ENCODE measurements at regions not wholly inside any gene's neighbourhood (a gene's known extent, or its start where the extent isn't known, plus 50 kb on each side); places are given as distances from the start of the nearest gene placed in this dataset.

- no peak overlapping the region for H3K4me2 ChIP-seq
- H3K4me3 ChIP-seq, result no peak overlapping the region
- H3K27me3 ChIP-seq, result peaks cover 83 to 95% (median 93%) of the 10 kb centered on the region in 11 experiments
- H3K9ac ChIP-seq, result no peak overlapping the region
- H3K4me1 ChIP-seq, result no peaks in the 10 kb centered on the region
- H4K20me1 ChIP-seq, result no peaks in the 10 kb centered on the region; a peak in 3 of 22 replicates
- TF ChIP-seq Cebpa-rat (IDR thresholded peaks at IDR 0.05), result no peak
- H3K9me3 ChIP-seq (replicated peaks in 1 of 11), result peaks cover 0 to 17% (median 5%) of the 10 kb centered on the region in 11 experiments; a peak in 6 of 22 replicates
- no peak overlapping the region for H3K27ac ChIP-seq
- H3K36me3 ChIP-seq, result no peaks in the 10 kb centered on the region
Observed at GRCh38 chrX:49773993-49774392, 55.1 kb upstream of the PAGE4 start.

DNA sequence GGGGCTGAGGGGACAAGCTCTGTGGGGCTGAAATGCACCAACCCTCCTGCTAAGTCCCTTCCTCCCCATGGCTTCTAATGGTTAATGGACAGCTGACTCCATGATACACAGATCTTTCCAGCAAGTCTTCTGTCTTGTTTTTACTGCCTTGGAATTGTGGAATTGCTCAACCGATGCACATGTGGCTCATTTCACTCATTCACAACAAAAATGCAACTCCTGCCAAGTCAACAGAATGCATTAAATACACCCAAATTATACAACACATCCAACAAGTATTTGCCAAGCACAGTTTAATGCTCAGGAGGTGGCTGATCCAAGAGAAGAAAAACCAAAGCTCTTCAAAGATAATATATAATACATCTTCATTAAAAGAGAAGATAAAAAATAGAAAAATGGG is 61.9 kb upstream of the PAGE4 start:
- H3K36me3 ChIP-seq, result no peaks in the 10 kb centered on the region
- H3K4me1 ChIP-seq, result no peaks in the 10 kb centered on the region
- TF ChIP-seq Cebpa-rat (IDR thresholded peaks at IDR 0.05), result no peak
- H3K27me3 ChIP-seq, result peaks cover 85 to 100% (median 96%) of the 10 kb centered on the region in 11 experiments
- no peak overlapping the region for H3K9ac ChIP-seq
- H3K4me3 ChIP-seq, result no peak overlapping the region
- no peak overlapping the region for H3K27ac ChIP-seq
- H3K4me2 ChIP-seq, result no peak overlapping the region
- H3K9me3 ChIP-seq (replicated peaks in 1 of 11), result peaks cover 0 to 17% (median 5%) of the 10 kb centered on the region in 11 experiments; a peak in 5 of 22 replicates
- H4K20me1 ChIP-seq, result no peaks in the 10 kb centered on the region; a peak in 1 of 22 replicates

DNA sequence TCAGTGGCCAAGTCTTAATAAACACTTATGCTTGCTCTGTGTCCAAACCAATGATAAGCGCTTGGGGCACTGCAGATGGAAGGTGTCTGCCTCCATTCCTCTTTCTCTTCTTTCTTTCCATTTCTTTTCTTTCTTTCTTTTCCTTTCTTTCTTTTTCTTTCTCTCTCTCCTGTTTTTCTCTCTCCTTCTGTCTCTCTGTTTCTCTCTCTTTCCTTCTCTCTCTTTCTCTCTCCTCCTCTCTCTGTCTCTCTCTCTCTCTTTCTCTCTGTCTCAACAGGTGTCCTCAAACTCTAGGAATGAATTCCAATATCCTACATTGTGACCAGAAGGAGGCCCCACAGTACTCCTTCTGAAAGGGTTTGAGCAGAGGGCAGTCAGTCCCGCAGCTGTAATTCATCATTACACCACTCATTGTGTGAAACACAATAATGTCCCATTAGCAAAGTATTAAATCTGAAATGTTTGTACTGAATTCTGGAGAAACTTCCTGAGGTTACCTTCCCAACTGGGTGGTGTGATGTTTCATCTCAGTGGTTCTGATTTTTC is 66.5 kb upstream of the PAGE1 start:
- H3K4me2 ChIP-seq, result no peak overlapping the region
- no peaks in the 10 kb centered on the region for H3K36me3 ChIP-seq
- no peak overlapping the region for H3K27ac ChIP-seq
- no peak for TF ChIP-seq Cebpa-rat (IDR thresholded peaks at IDR 0.05)
- H3K4me3 ChIP-seq, result no peak overlapping the region
- peaks cover 91 to 98% (median 96%) of the 10 kb centered on the region in 11 experiments for H3K27me3 ChIP-seq
- no peaks in the 10 kb centered on the region for H3K9me3 ChIP-seq (replicated peaks in 1 of 11)
- H4K20me1 ChIP-seq, result no peaks in the 10 kb centered on the region
- peaks cover 0 to 3% (median under 1%) of the 10 kb centered on the region in 10 experiments; a peak in 7 of 20 replicates for H3K4me1 ChIP-seq
- H3K9ac ChIP-seq, result no peak overlapping the region

DNA sequence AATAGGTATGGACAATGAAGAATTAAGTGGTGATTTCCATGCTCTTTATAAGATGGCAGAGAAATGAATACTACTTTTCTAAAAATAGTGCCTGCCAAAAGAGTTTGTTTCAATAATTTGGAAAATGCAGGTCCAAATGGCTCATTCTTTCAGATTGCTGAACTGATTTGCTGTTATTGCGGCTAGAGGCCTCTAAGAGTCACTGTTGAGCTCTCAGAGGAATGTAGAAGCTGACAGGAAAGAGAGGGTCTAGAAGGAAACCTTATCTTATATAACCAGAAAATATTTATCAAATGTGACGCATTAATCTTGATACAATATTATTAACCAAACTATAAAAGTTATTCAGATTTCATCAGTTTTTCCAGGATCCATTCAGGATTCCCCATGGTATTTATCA is 65.7 kb upstream of the PAGE1 start:
- no peak overlapping the region for H3K4me2 ChIP-seq
- H3K9me3 ChIP-seq (replicated peaks in 1 of 11), result no peaks in the 10 kb centered on the region
- H3K27ac ChIP-seq, result no peak overlapping the region
- peaks cover 2 to 9% (median 7%) of the 10 kb centered on the region in 10 experiments; a peak in 14 of 20 replicates for H3K4me1 ChIP-seq
- no peaks in the 10 kb centered on the region for H3K36me3 ChIP-seq
- no peaks in the 10 kb centered on the region for H4K20me1 ChIP-seq
- peaks cover 90 to 98% (median 96%) of the 10 kb centered on the region in 11 experiments for H3K27me3 ChIP-seq
- no peak overlapping the region for H3K9ac ChIP-seq
- no peak overlapping the region for H3K4me3 ChIP-seq
- no peak for TF ChIP-seq Cebpa-rat (IDR thresholded peaks at IDR 0.05)

DNA sequence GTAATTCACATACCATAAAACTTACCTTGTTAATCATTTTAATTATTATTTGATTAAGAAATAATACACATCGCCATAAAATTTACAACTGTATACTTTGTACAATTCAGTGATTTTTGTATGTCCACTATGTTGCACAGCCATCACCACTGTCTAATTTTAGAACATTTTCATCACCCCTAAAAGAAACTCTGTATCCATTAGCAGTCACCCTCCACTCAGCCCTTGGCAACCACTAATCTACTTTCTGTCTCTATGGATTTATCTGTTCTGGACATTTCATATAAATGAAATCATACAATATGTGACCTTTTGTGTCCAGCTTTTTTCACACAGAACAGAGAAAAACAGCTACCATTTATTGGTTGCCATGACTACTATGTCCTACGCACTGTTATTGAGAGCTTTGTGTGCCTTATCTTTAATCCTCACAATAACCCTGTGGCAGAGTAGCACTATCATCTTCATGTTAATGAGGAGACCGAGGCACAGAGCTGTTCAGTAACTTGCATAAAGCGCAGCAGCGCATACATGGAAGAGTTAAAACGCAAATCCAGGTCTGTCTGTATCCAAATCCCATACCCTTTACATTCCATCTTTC is 64.6 kb upstream of the PAGE1 start:
- Histone ChIP-seq H3K9me3 (replicated peaks in 1 of 11) (peaks cover 0 to 2% (median 0%) of the 10 kb centered on the region in 11 experiments; a peak in 2 of 22 replicates), H3K36me3 (no peaks in the 10 kb centered on the region), H3K27ac (no peak overlapping the region), H3K4me2 (no peak overlapping the region), H3K9ac (no peak overlapping the region), H4K20me1 (0 out of 22 replicates have a peak, but pooled peaks cover 0 to 4% (median 0%) of the 10 kb centered on the region in 11 experiments), H3K4me1 (peaks cover 5 to 15% (median 11%) of the 10 kb centered on the region in 10 experiments; a peak in 14 of 20 replicates), H3K4me3 (no peak overlapping the region), H3K27me3 (peaks cover 90 to 98% (median 96%) of the 10 kb centered on the region in 11 experiments)
- no peak for TF ChIP-seq Cebpa-rat (IDR thresholded peaks at IDR 0.05)

DNA sequence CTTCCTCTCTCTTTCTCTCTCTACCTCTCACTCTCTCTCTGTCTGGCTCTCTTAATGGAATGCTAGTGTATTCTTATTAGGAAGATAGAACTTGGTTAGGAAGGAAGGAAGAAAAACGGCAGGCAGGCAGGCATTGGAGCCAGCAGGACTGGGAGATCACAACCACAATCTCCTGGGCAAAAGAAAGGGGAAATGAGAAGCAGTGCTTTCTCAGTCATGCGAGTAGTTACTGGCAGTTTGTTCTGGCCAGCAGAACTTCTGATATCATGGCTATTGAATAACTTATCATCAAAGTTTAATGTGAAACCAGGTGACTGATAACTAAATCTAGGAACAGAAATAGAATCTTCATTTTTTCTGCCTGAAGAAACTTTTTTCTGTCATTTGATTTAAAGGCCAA is 60.9 kb upstream of the PAGE1 start:
- peaks cover 0 to 11% (median 0%) of the 10 kb centered on the region in 11 experiments; a peak in 3 of 22 replicates for H4K20me1 ChIP-seq
- no peak overlapping the region for H3K9ac ChIP-seq
- peaks cover 0 to 7% (median 0%) of the 10 kb centered on the region in 11 experiments; a peak in 2 of 22 replicates for H3K9me3 ChIP-seq (replicated peaks in 1 of 11)
- no peak for TF ChIP-seq Cebpa-rat (IDR thresholded peaks at IDR 0.05)
- no peak overlapping the region for H3K4me3 ChIP-seq
- peaks cover 5 to 15% (median 11%) of the 10 kb centered on the region in 10 experiments; a peak in 14 of 20 replicates for H3K4me1 ChIP-seq
- H3K27ac ChIP-seq, result no peak overlapping the region
- peaks cover 92 to 98% (median 96%) of the 10 kb centered on the region in 11 experiments for H3K27me3 ChIP-seq
- peak overlapping the region in 10 of 11 experiments; percentile 2 to 50 (median 16); a peak in 10 of 22 replicates for H3K4me2 ChIP-seq
- H3K36me3 ChIP-seq, result no peaks in the 10 kb centered on the region

DNA sequence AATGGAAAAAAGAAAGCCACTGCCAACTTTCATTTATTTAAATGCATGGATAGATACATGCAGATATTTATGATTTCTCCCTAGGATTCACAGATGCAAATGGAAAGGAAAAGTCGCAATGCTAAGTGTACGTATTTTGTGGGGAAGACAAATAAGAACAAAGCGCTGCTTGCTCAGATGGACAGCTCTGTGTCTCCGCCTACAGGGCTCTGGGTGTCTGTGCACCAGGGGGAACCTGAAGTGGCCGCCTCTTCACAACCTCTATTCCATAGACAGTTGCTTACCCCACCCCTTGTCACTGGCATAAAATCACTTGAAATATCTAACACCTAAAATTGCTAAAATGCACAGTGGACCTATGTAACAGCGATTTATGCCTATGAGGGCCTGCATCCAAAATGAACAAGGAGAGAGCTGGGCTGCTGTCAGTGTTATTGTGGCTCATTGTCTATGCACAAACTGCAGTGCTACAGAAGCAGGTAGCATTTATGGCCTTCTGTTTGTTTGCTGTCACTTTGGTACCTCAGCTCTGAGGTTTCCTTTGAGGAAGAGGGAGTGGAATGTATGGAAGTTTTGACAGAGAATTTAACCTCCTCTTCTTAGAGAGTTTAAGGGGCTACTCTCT is 58.6 kb upstream of the PAGE1 start:
- Histone ChIP-seq H3K27ac (no peak overlapping the region), H3K9me3 (replicated peaks in 1 of 11) (peaks cover 0 to 7% (median 0%) of the 10 kb centered on the region in 11 experiments; a peak in 2 of 22 replicates), H3K27me3 (peaks cover 95 to 100% (median 100%) of the 10 kb centered on the region in 11 experiments), H3K36me3 (no peaks in the 10 kb centered on the region), H3K4me1 (peaks cover 6 to 15% (median 11%) of the 10 kb centered on the region in 10 experiments; a peak in 16 of 20 replicates), H3K9ac (no peak overlapping the region), H3K4me3 (no peak overlapping the region), H3K4me2 (no peak overlapping the region), H4K20me1 (peaks cover 0 to 11% (median 0%) of the 10 kb centered on the region in 11 experiments; a peak in 3 of 22 replicates)
- no peak for TF ChIP-seq Cebpa-rat (IDR thresholded peaks at IDR 0.05)

DNA sequence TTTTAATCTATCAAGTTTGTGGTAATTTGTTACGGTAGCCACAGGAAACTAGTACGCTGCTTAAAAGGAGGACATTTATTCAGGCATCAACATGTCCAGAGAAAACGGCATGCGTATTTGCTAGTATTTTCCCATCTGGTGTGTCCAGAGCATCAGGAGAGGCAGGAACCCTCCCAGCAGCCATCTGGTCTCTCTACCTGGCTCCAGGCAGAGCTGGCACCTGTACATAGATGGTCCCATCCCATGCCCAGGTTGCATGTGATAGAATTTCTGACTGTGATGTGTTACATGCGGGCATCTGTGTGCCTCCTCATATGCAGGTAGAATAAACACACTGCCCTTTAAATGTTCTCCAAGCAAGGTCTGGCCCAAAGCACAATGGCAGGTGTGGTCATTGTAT is 57.9 kb upstream of the PAGE1 start:
- Histone ChIP-seq H3K4me1 (peaks cover 13 to 21% (median 18%) of the 10 kb centered on the region in 10 experiments; a peak in 19 of 20 replicates), H3K9me3 (replicated peaks in 1 of 11) (peaks cover 0 to 7% (median 0%) of the 10 kb centered on the region in 11 experiments; a peak in 2 of 22 replicates), H3K27ac (no peak overlapping the region), H3K27me3 (peaks cover 95 to 100% (median 100%) of the 10 kb centered on the region in 11 experiments), H3K36me3 (no peaks in the 10 kb centered on the region), H3K4me3 (no peak overlapping the region), H3K4me2 (no peak overlapping the region), H4K20me1 (peaks cover 0 to 11% (median 0%) of the 10 kb centered on the region in 11 experiments; a peak in 3 of 22 replicates), H3K9ac (no peak overlapping the region)
- TF ChIP-seq Cebpa-rat (IDR thresholded peaks at IDR 0.05), result no peak
